GM12872 (cell line): ENCODE measurements at regions not wholly inside any gene's neighbourhood (a gene's known extent, or its start where the extent isn't known, plus 50 kb on each side); places are given as distances from the start of the nearest gene placed in this dataset.

Source experiments
- CTCF ChIP-seq: IDR thresholded peaks from 3 replicates; pipeline ENCODE4 v1.5.1; 2011; ENCODE audit warnings: low read depth, mild to moderate bottlenecking, low read length, moderate library complexity; ENCODE audit not compliant: insufficient read depth

GRCh38 chr17:69712801-69713311 is 298.4 kb downstream of the MAP2K6 start:
- TF ChIP-seq CTCF: no peak

GRCh38 chr17:69713815-69714214 is 299.3 kb downstream of the MAP2K6 start:
- TF ChIP-seq CTCF: no peak

- TF ChIP-seq CTCF: no peak
Measured at GRCh38 chr17:69714669-69715068, 300.2 kb downstream of the MAP2K6 start.

GRCh38 chr17:69715656-69716055 is 301.2 kb downstream of the MAP2K6 start:
- TF ChIP-seq CTCF: no peak

GRCh38 chr17:69716556-69716955 is 302.1 kb downstream of the MAP2K6 start:
- no peak for TF ChIP-seq CTCF

- TF ChIP-seq CTCF: no peak
Measured at GRCh38 chr17:69717214-69717613, 302.7 kb downstream of the MAP2K6 start.

- TF ChIP-seq CTCF: no peak
Measured at GRCh38 chr17:69717819-69718218, 303.3 kb downstream of the MAP2K6 start.
